Upper lobe of left lung (tissue), 6 donors: ENCODE measurements at regions not wholly inside any gene's neighbourhood (a gene's known extent, or its start where the extent isn't known, plus 50 kb on each side); places are given as distances from the start of the nearest gene placed in this dataset.
A peak's percentile ranks its signal among the peaks of the same experiment; 100 is the strongest.

Source experiments
- ATAC-seq, 2 donors: fragments of 200-7000 bp; cut with Tn5 transposase; one replicate each; pipeline ENCODE4 v1.9.1; 2022; ENCODE audit warnings: mild to moderate bottlenecking in 2 of 2, moderate library complexity in 2 of 2; ENCODE audit not compliant: low FRiP score in 2 of 2
- DNase-seq, 2 donors: peaks; one replicate each; pipeline ENCODE4 v3.0.0-alpha.2; 2019 to 2020
- H3K27ac ChIP-seq, 4 donors: fragments of 200-600 bp; sonication (generic); one replicate each; pipeline ENCODE4 v1.5.1; 2016 to 2019
- H3K27me3 ChIP-seq, 4 donors: fragments of 200-600 bp; sonication (generic); one replicate each; pipeline ENCODE4 v1.5.1; 2017 to 2019
- H3K36me3 ChIP-seq, 4 donors: fragments of 200-600 bp; sonication (generic); one replicate each; pipeline ENCODE4 v1.5.1; 2016 to 2019
- H3K4me1 ChIP-seq, 4 donors: fragments of 200-600 bp; sonication (generic); one replicate each; pipeline ENCODE4 v1.5.1; 2018 to 2019
- H3K4me3 ChIP-seq, 4 donors: fragments of 200-600 bp; sonication (generic); one replicate each; pipeline ENCODE4 v1.5.1; 2017 to 2019; ENCODE audit warnings: mild to moderate bottlenecking in 2 of 4, moderate library complexity in 1 of 4
- H3K9me3 ChIP-seq, 4 donors: fragments of 200-600 bp; sonication (generic); one replicate each; pipeline ENCODE4 v1.5.1; 2018 to 2019
- EP300 ChIP-seq, 4 donors: sonication (generic); formaldehyde crosslinking; IDR thresholded peaks; one replicate each; pipeline ENCODE4 v1.5.1; 2017; ENCODE audit warnings: antibody characterized with exemption in 4 of 4, control low read depth in 2 of 4
- POLR2A ChIP-seq, 4 donors: fragments of 450-650 bp; IDR thresholded peaks; one replicate each; pipeline ENCODE4 v1.5.1; 2016 to 2017; ENCODE audit warnings: antibody characterized with exemption in 4 of 4, mild to moderate bottlenecking in 2 of 4
- POLR2AphosphoS5 ChIP-seq, 2 donors: sonication (generic); formaldehyde crosslinking; IDR thresholded peaks; one replicate each; pipeline ENCODE4 v1.5.1; 2017; ENCODE audit warnings: antibody characterized with exemption in 2 of 2
- WGBS, 2 donors: methylation state at CpG; one replicate each; pipeline ENCODE4 v1.1.5; 2017 to 2018; 5-methylcytosine and 5-hydroxymethylcytosine counted together
- TF ChIP-seq, protein P1 (sequence below), 6 experiments: fragments of 450-650 bp in 4 of 6; fragments of 200-600 bp in 2 of 6; sonication (generic) in 2 of 6; IDR thresholded peaks; one replicate each; pipeline ENCODE4 v1.5.1; 2016 to 2019; ENCODE audit warnings: antibody characterized with exemption in 6 of 6
- donor health status: DM: no; HTN: no; CAD: no; lungs with moderate emphysema.
- donor health status: DM: no; HTN: yes; CAD: no; lungs with severe emphysema.

DNA sequence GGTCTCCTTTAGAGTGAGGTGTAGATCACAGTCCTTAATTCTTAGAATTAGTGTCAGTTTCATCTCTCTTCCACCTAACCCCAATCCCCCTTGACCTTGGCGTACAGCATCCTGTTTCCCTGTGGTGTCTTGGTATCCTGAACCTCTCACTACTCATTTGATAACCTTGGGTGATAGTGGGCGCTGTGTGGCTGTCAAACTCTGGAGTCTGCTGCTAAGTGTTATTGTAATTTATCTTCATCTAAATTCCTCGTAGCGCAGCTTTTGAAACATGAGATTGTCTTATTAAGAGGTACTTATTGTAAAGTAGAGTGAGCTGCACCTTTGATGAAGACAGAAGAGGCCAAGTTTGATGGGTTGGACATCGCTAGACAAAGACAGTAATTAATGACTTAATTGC lies 222.6 kb upstream of the SPRED2 start:
- H3K4me3 ChIP-seq: no peak overlapping the region
- no peaks in the 10 kb centered on the region for H3K27me3 ChIP-seq
- ATAC-seq (no peak), DNase-seq (no peak)
- H3K27ac ChIP-seq: no peak overlapping the region
- H3K9me3 ChIP-seq: no peaks in the 10 kb centered on the region
- WGBS, 2 donors: 75 to 83% methylated on average over 5 of the region's 5 CpGs
- H3K4me1 ChIP-seq: no peaks in the 10 kb centered on the region
- no peaks in the 10 kb centered on the region for H3K36me3 ChIP-seq
- TF ChIP-seq, protein P1, sequence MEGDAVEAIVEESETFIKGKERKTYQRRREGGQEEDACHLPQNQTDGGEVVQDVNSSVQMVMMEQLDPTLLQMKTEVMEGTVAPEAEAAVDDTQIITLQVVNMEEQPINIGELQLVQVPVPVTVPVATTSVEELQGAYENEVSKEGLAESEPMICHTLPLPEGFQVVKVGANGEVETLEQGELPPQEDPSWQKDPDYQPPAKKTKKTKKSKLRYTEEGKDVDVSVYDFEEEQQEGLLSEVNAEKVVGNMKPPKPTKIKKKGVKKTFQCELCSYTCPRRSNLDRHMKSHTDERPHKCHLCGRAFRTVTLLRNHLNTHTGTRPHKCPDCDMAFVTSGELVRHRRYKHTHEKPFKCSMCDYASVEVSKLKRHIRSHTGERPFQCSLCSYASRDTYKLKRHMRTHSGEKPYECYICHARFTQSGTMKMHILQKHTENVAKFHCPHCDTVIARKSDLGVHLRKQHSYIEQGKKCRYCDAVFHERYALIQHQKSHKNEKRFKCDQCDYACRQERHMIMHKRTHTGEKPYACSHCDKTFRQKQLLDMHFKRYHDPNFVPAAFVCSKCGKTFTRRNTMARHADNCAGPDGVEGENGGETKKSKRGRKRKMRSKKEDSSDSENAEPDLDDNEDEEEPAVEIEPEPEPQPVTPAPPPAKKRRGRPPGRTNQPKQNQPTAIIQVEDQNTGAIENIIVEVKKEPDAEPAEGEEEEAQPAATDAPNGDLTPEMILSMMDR (IDR thresholded peaks at IDR 0.05): no peak
- no peak for TF ChIP-seq POLR2A (IDR thresholded peaks at IDR 0.05)
- TF ChIP-seq POLR2AphosphoS5 (IDR thresholded peaks at IDR 0.05): no peak
- no peak for TF ChIP-seq EP300 (IDR thresholded peaks at IDR 0.05)

DNA sequence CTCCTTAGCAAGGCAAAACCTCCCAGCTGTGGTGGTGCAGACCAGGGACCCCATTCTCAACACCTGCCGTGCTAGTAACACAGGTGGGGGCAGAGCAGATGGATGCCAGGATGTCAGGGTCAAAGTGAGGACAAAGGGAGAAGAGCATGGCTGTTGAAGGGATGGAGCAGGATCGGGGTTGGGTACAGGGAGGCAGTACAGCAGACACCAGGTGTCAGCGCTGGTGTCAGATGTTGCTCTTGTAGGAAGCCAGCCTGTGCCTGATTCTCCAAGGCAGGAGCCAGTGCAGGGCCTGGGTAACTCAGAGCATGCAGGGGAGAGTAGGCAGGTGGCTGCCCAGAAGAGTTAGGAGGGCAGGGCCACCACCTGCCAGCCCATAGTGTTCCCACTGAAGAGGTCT lies 222.1 kb upstream of the SPRED2 start:
- H3K27me3 ChIP-seq: no peaks in the 10 kb centered on the region
- no peaks in the 10 kb centered on the region for H3K36me3 ChIP-seq
- no peaks in the 10 kb centered on the region for H3K9me3 ChIP-seq
- no peak overlapping the region for H3K4me3 ChIP-seq
- H3K27ac ChIP-seq: no peak overlapping the region
- ATAC-seq (peak in 1 of 2 donors; percentile 25), DNase-seq (no peak)
- 77 to 81% methylated on average over 3 of the region's 3 CpGs for WGBS, 2 donors
- H3K4me1 ChIP-seq: no peaks in the 10 kb centered on the region
- TF ChIP-seq POLR2AphosphoS5 (IDR thresholded peaks at IDR 0.05) (no peak), POLR2A (IDR thresholded peaks at IDR 0.05) (no peak), EP300 (IDR thresholded peaks at IDR 0.05) (no peak)
- TF ChIP-seq, protein P1 (IDR thresholded peaks at IDR 0.05): no peak

DNA sequence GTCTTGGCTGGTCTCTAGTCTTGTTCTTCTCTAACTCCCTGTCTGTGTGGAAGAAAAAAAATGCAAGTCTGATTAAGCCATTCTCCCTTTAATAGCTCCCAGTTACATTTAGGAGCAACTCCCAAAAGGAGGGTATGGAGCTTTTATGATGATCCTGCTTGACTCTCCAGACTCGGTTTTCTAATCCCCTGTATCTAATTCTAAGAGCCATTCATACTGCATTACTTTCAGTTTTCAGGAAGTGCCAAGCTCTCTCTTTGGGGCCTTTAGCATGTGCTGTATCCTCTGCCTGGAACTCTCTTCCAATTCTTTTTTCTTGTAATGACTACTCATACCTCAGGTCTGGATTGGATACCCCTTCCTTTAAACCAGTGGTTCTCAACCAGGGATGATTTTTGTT lies 219.7 kb upstream of the SPRED2 start:
- H3K27me3 ChIP-seq: no peaks in the 10 kb centered on the region
- ATAC-seq: no peak
- no peaks in the 10 kb centered on the region for H3K9me3 ChIP-seq
- TF ChIP-seq EP300 (IDR thresholded peaks at IDR 0.05): no peak
- TF ChIP-seq, protein P1 (IDR thresholded peaks at IDR 0.05): no peak
- no peak for TF ChIP-seq POLR2A (IDR thresholded peaks at IDR 0.05)
- TF ChIP-seq POLR2AphosphoS5 (IDR thresholded peaks at IDR 0.05): no peak
- 70 to 73% methylated on average over 1 of the region's 1 CpG for WGBS, 2 donors
- no peak overlapping the region for H3K4me3 ChIP-seq
- DNase-seq: no peak
- H3K27ac ChIP-seq: no peak overlapping the region
- no peaks in the 10 kb centered on the region for H3K36me3 ChIP-seq
- H3K4me1 ChIP-seq: no peaks in the 10 kb centered on the region

DNA sequence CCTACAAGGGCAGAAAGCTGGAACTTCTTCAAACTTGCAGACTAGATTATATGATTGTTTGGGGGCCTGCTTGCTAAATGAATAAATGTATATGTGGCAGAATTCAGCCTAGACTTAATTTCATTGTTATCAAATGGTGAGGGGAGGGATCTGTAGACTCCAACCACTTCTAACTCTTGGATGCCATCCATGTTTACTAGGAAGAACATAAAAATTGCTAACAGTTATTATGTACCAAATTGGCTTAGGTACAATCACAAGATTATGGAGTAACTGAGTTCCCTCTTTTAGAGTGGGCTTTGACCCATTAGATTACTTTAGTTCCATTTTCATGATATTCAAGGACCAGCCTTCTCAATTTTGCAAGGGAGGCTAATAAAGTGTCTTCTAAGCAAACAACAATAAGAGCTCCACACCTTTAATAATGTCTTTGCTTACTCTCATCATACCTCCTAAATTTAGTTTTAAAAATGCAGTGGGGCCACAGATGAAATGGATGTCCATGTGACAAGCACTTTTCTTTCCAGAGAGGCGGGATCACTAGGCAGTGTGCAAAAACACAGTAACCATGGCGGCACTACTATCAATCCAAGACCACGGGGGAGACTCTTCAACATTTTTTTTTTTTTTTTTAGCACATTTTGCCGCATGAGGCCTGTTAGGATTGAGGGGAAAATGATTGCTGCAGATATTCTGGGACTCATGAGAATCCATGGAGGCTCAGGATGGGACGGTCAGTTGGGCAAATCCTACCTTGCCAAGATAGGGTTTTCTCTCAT lies 217.6 kb upstream of the SPRED2 start:
- H3K9me3 ChIP-seq: no peaks in the 10 kb centered on the region
- H3K4me3 ChIP-seq: no peak overlapping the region
- 86 to 88% methylated on average over 5 of the region's 5 CpGs for WGBS, 2 donors
- DNase-seq (no peak), ATAC-seq (no peak)
- H3K4me1 ChIP-seq: no peaks in the 10 kb centered on the region
- no peaks in the 10 kb centered on the region for H3K27me3 ChIP-seq
- no peaks in the 10 kb centered on the region for H3K36me3 ChIP-seq
- H3K27ac ChIP-seq: no peak overlapping the region
- TF ChIP-seq POLR2A (IDR thresholded peaks at IDR 0.05): no peak
- no peak for TF ChIP-seq POLR2AphosphoS5 (IDR thresholded peaks at IDR 0.05)
- TF ChIP-seq, protein P1 (IDR thresholded peaks at IDR 0.05): no peak
- no peak for TF ChIP-seq EP300 (IDR thresholded peaks at IDR 0.05)
